ENCODE measurements at regions not wholly inside any gene's neighbourhood (a gene's known extent, or its start where the extent isn't known, plus 50 kb on each side); places are given as distances from the start of the nearest gene placed in this dataset.

DNA sequence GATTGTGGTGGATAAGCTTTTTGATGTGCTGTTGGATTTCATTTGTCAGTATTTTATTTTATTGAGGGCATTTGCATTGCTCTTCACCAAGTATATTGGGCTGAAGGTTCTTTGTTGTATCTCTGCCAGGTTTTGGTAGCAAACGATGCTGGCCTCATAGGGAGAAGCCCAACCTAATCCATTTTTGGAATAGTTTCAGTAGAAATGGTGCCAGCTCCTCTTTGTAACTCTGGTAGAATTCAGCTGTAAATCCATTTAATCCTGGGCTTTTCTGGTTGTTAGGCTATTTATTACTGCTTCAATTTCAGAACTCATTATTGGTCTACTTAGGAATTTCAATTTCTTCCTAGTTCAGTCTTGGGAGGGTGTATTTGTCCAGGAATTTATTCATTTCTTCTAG lies 309.8 kb upstream of the SETBP1 start:
- ATAC-seq (no peak), DNase-seq (no peak)
- Mint-ChIP-seq H3K4me1 (no peaks in the 10 kb centered on the region), H3K36me3 (peaks cover 32% of the 10 kb centered on the region), H3K27ac (no peak overlapping the region), H3K9me3 (peaks cover 8 to 16% of the 10 kb centered on the region in 2 donors), H3K27me3 (ENCODE audit: low read depth in 2 of 2) (peaks cover 0 to 12% of the 10 kb centered on the region in 2 donors), H3K4me3 (no peak overlapping the region)
- intact Hi-C loops (cut with micrococcal nuclease) = no loop called here
- Histone ChIP-seq H3K27me3 (ENCODE audit: control insufficient read depth, insufficient read depth, low read length) (no peaks in the 10 kb centered on the region), H3K4me3 (ENCODE audit: low read length) (no peak overlapping the region), H3K27ac (ENCODE audit: low read length) (no peak overlapping the region), H3K9me3 (ENCODE audit: control insufficient read depth, insufficient read depth, low read length) (peaks cover 3% of the 10 kb centered on the region), H3K4me1 (ENCODE audit: control insufficient read depth, insufficient read depth, low read length) (no peaks in the 10 kb centered on the region), H3K36me3 (ENCODE audit: control insufficient read depth, insufficient read depth, low read length) (no peaks in the 10 kb centered on the region)
- TF ChIP-seq, protein P1, sequence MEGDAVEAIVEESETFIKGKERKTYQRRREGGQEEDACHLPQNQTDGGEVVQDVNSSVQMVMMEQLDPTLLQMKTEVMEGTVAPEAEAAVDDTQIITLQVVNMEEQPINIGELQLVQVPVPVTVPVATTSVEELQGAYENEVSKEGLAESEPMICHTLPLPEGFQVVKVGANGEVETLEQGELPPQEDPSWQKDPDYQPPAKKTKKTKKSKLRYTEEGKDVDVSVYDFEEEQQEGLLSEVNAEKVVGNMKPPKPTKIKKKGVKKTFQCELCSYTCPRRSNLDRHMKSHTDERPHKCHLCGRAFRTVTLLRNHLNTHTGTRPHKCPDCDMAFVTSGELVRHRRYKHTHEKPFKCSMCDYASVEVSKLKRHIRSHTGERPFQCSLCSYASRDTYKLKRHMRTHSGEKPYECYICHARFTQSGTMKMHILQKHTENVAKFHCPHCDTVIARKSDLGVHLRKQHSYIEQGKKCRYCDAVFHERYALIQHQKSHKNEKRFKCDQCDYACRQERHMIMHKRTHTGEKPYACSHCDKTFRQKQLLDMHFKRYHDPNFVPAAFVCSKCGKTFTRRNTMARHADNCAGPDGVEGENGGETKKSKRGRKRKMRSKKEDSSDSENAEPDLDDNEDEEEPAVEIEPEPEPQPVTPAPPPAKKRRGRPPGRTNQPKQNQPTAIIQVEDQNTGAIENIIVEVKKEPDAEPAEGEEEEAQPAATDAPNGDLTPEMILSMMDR (IDR thresholded peaks at IDR 0.05) = no peak
- WGBS (ENCODE audit: insufficient coverage) = 100% methylated on average over 1 of the region's 1 CpG

- Mint-ChIP-seq H3K36me3 (peaks cover 43% of the 10 kb centered on the region), H3K27ac (no peak overlapping the region), H3K4me1 (no peaks in the 10 kb centered on the region), H3K27me3 (ENCODE audit: low read depth in 2 of 2) (peaks cover 0 to 25% of the 10 kb centered on the region in 2 donors), H3K4me3 (no peak overlapping the region), H3K9me3 (peaks cover 10 to 18% of the 10 kb centered on the region in 2 donors)
- TF ChIP-seq, protein P1 (IDR thresholded peaks at IDR 0.05) = no peak
- Histone ChIP-seq H3K4me1 (ENCODE audit: control insufficient read depth, insufficient read depth, low read length) (no peaks in the 10 kb centered on the region), H3K27ac (ENCODE audit: low read length) (no peak overlapping the region), H3K9me3 (ENCODE audit: control insufficient read depth, insufficient read depth, low read length) (peaks cover 3% of the 10 kb centered on the region), H3K36me3 (ENCODE audit: control insufficient read depth, insufficient read depth, low read length) (no peaks in the 10 kb centered on the region), H3K4me3 (ENCODE audit: low read length) (no peak overlapping the region), H3K27me3 (ENCODE audit: control insufficient read depth, insufficient read depth, low read length) (no peaks in the 10 kb centered on the region)
- ATAC-seq (no peak), DNase-seq (no peak)
- 94% methylated on average over 3 of the region's 3 CpGs for WGBS (ENCODE audit: insufficient coverage)
- intact Hi-C loops (cut with micrococcal nuclease) = no loop called here
Observed at GRCh38 chr18:44374966-44375365, 305.7 kb upstream of the SETBP1 start.

GRCh38 chr18:44386401-44386800 lies 294.3 kb upstream of the SETBP1 start:
- Mint-ChIP-seq H3K27me3 (ENCODE audit: low read depth in 2 of 2) (no peaks in the 10 kb centered on the region), H3K4me1 (no peaks in the 10 kb centered on the region), H3K4me3 (no peak overlapping the region), H3K27ac (no peak overlapping the region), H3K36me3 (no peaks in the 10 kb centered on the region), H3K9me3 (no peaks in the 10 kb centered on the region)
- Histone ChIP-seq H3K27me3 (ENCODE audit: control insufficient read depth, insufficient read depth, low read length) (no peaks in the 10 kb centered on the region), H3K4me3 (ENCODE audit: low read length) (no peak overlapping the region), H3K36me3 (ENCODE audit: control insufficient read depth, insufficient read depth, low read length) (no peaks in the 10 kb centered on the region), H3K4me1 (ENCODE audit: control insufficient read depth, insufficient read depth, low read length) (no peaks in the 10 kb centered on the region), H3K9me3 (ENCODE audit: control insufficient read depth, insufficient read depth, low read length) (no peaks in the 10 kb centered on the region), H3K27ac (ENCODE audit: low read length) (no peak overlapping the region)
- TF ChIP-seq, protein P1 (IDR thresholded peaks at IDR 0.05) = no peak
- no peak for ATAC-seq
- intact Hi-C loops (cut with micrococcal nuclease) = no loop called here
- 88% methylated on average over 5 of the region's 5 CpGs for WGBS (ENCODE audit: insufficient coverage)
- no peak for DNase-seq

DNA sequence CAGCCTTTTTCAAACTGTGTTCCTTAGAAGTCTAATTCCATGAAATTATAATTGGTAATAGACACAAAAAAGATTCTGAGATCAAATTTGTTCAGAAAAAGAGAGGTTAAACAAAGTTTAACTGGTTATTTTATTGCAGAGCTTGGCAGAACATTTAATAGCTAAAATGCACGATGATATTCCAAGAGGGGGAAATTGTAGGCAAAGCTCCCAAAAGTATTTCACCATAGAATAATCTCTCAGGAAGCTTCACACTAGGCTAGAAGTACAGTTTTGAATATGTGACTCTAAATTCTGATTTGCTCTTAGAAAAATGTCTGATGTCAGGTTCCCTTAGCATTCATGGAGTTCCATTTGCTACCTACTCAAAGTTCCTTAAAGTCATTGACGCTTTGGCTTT lies 292.4 kb upstream of the SETBP1 start:
- Mint-ChIP-seq H3K4me3 (no peak overlapping the region), H3K36me3 (no peaks in the 10 kb centered on the region), H3K9me3 (no peaks in the 10 kb centered on the region), H3K4me1 (peaks cover 5% of the 10 kb centered on the region in 2 donors), H3K27ac (no peak overlapping the region), H3K27me3 (ENCODE audit: low read depth in 2 of 2) (peaks cover 0 to 3% of the 10 kb centered on the region in 2 donors)
- no CpG with 5 or more reads among the region's 2 CpGs for WGBS (ENCODE audit: insufficient coverage)
- TF ChIP-seq, protein P1 (IDR thresholded peaks at IDR 0.05) = no peak
- Histone ChIP-seq H3K4me1 (ENCODE audit: control insufficient read depth, insufficient read depth, low read length) (no peaks in the 10 kb centered on the region), H3K9me3 (ENCODE audit: control insufficient read depth, insufficient read depth, low read length) (no peaks in the 10 kb centered on the region), H3K4me3 (ENCODE audit: low read length) (no peak overlapping the region), H3K36me3 (ENCODE audit: control insufficient read depth, insufficient read depth, low read length) (no peaks in the 10 kb centered on the region), H3K27ac (ENCODE audit: low read length) (no peak overlapping the region), H3K27me3 (ENCODE audit: control insufficient read depth, insufficient read depth, low read length) (no peaks in the 10 kb centered on the region)
- intact Hi-C loops (cut with micrococcal nuclease) = no loop called here
- ATAC-seq (no peak), DNase-seq (no peak)

Measured in natural killer cell (primary cell).